Naive thymus-derived CD8-positive, alpha-beta T cell (primary cell): ENCODE measurements at regions not wholly inside any gene's neighbourhood (a gene's known extent, or its start where the extent isn't known, plus 50 kb on each side); places are given as distances from the start of the nearest gene placed in this dataset.

Experiments used
- ATAC-seq, 2 donors: fragments of 150-1000 bp; cut with Tn5 transposase in 1 of 2; sonication (Bioruptor Pico), chemical (Tn5 transposase) in 1 of 2; 1 replicate in 1 of 2; 2 replicates in 1 of 2; pipeline ENCODE4 v1.10.0; 2021; ENCODE audit warnings: mild to moderate bottlenecking in 2 of 2, moderate library complexity in 2 of 2
- POLR2A ChIA-PET: fragments of 350-600 bp; sonication (Branson Sonifier 250); formaldehyde crosslinking; loops from one replicate; lab custom pipeline; 2021; ENCODE audit warnings: antibody characterized with exemption; lab: Charles Lee
- DNase-seq, 10 donors: peaks; one replicate each; pipeline versions ENCODE4 v3.0.0 to v3.0.0-alpha.2; 2020 to 2022
- H3K27ac Mint-ChIP-seq, 10 donors: one replicate each; pipeline ENCODE4 v1.8.0; 2020 to 2022; ENCODE audit warnings: mild to moderate bottlenecking in 10 of 10, mixed read lengths in 10 of 10, moderate library complexity in 4 of 10, inconsistent platforms in 1 of 10
- H3K27me3 Mint-ChIP-seq, 5 donors: one replicate each; pipeline ENCODE4 v1.8.0; 2021 to 2022; ENCODE audit warnings: mixed read lengths in 5 of 5
- H3K36me3 Mint-ChIP-seq, 3 donors: one replicate each; pipeline ENCODE4 v1.8.0; 2020 to 2022; ENCODE audit warnings: mixed read lengths in 3 of 3, mild to moderate bottlenecking in 2 of 3, inconsistent platforms in 1 of 3
- H3K4me1 Mint-ChIP-seq, 4 donors: one replicate each; pipeline ENCODE4 v1.8.0; 2021 to 2022; ENCODE audit warnings: mixed read lengths in 4 of 4
- H3K4me3 Mint-ChIP-seq, 10 donors: one replicate each; pipeline ENCODE4 v1.8.0; 2020 to 2022; ENCODE audit warnings: mild to moderate bottlenecking in 10 of 10, mixed read lengths in 10 of 10, moderate library complexity in 6 of 10, inconsistent platforms in 1 of 10
- H3K9me3 Mint-ChIP-seq, 9 donors: one replicate each; pipeline ENCODE4 v1.8.0; 2020 to 2022; ENCODE audit warnings: mixed read lengths in 9 of 9, mild to moderate bottlenecking in 3 of 9, inconsistent platforms in 1 of 9, moderate library complexity in 1 of 9

DNA sequence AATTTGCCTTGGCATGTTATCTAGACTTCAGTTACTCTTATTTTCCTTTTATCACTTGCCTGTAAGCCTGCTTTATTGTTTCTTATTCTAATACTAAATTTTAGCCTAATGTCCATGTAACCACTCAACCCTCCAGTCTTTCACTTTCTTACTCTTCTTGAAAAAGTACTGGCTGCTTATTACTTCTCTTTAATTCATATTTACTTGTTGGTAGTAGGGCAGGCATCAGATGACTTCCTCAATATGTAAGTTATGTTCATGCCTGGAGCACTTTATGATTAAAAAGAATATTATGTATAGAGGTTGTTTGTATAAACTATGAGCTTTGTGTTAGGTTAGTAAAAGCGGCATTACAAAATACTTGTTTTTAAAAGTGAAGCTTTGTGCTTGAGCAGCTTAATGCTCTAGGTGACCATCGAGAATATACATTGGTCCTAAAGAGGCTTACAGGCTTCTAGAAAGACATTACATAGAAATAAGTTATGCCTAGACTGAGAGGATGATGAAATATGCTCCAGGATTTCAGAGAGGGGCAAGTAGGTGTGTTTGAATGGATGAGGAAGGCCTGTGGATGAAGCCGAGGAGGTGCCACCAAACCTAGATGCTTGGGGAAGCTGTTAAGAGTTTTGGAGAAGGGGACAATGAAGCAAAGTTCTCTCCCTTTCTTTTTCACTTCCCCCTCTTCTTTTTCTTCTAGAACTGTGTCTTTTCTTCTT lies 207.1 kb upstream of the HDAC9 start:
- POLR2A ChIA-PET = no interaction called here
- H3K9me3 Mint-ChIP-seq = no peaks in the 10 kb centered on the region
- peaks cover 0 to 44% (median 2%) of the 10 kb centered on the region in 4 donors for H3K4me1 Mint-ChIP-seq
- H3K27ac Mint-ChIP-seq = peak overlapping the region in 1 of 10 donors; percentile 27
- peaks cover 0 to 24% (median 8%) of the 10 kb centered on the region in 5 donors for H3K27me3 Mint-ChIP-seq
- H3K4me3 Mint-ChIP-seq = no peak overlapping the region
- no peak for DNase-seq
- no peaks in the 10 kb centered on the region for H3K36me3 Mint-ChIP-seq
- ATAC-seq = no peak

DNA sequence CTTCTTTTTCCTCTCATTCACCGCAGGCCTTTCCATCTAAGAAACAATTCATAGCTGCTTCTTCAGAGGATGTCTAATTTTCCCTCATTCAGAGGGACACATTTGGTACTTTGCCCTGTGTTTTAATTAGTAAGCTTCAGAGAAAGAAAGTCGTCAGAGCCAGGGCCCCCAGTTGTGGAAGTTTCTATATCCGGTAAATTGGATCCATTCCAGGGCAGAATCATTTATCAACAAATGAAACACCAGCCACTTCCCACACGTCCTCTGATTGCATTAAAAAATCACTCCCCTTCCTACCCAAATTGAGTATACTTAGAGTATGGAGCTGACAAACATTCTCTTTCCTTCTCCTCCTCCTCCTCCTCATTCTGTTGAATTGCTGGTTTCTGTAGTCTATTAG lies 205.8 kb upstream of the HDAC9 start:
- peaks cover 0 to under 1% (median 0%) of the 10 kb centered on the region in 9 donors for H3K9me3 Mint-ChIP-seq
- no peak for DNase-seq
- peak overlapping the region in 2 of 10 donors; percentile 75 to 83 for H3K4me3 Mint-ChIP-seq
- POLR2A ChIA-PET = no interaction called here
- H3K27ac Mint-ChIP-seq = peak overlapping the region in 1 of 10 donors; percentile 53
- ATAC-seq = no peak
- peaks cover 0 to 54% (median 2%) of the 10 kb centered on the region in 4 donors for H3K4me1 Mint-ChIP-seq
- peaks cover 0 to 38% (median 10%) of the 10 kb centered on the region in 5 donors for H3K27me3 Mint-ChIP-seq
- no peaks in the 10 kb centered on the region for H3K36me3 Mint-ChIP-seq

DNA sequence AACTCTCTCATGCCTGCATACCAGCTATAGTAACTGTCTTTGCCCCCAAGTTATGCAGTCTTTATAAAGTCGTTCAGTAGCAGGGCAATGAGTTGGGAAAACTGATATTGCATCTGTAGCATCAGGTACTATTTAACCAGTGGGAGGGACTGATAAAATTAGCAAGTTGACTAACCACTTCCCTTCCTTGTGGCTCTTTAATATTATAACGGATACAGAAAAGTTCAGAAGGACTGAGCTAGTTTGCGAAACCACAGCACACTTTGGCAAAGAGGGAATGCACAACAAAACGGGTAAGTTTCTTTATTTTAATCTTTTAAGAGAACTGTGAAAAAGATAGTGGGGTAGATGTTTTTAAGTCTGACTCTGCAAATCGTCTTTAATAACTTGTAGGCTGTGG lies 205.3 kb upstream of the HDAC9 start:
- POLR2A ChIA-PET = no interaction called here
- peaks cover 0 to 2% (median 0%) of the 10 kb centered on the region in 9 donors for H3K9me3 Mint-ChIP-seq
- DNase-seq (peak in 1 of 10 donors; percentile 6), ATAC-seq (no peak)
- H3K27me3 Mint-ChIP-seq = peaks cover 0 to 42% (median 10%) of the 10 kb centered on the region in 5 donors
- H3K27ac Mint-ChIP-seq = peak overlapping the region in 1 of 10 donors; percentile 53
- peak overlapping the region in 4 of 10 donors; percentile 18 to 83 (median 59) for H3K4me3 Mint-ChIP-seq
- H3K36me3 Mint-ChIP-seq = no peaks in the 10 kb centered on the region
- H3K4me1 Mint-ChIP-seq = peaks cover 0 to 58% (median 2%) of the 10 kb centered on the region in 4 donors

DNA sequence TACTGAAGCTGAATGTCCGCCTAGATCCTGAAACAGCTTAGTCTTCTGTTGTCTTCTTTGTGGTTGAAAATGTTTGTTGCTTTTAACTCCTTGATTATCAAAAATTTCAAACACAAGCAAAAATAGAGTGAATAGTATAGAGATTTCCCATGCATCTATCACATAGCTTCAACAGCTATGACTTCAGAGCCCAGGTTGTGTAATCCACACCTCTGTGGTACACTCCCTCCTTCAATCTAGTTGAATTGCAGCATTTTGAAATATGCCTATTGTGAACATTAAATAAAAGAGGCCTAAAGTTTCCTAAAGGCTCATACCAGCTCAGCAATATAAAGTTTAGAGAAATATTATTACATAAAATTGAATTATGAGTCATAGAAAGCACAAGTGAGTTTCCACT lies 204.7 kb upstream of the HDAC9 start:
- Mint-ChIP-seq H3K4me3 (peak overlapping the region in 3 of 10 donors; percentile 5 to 83 (median 75)), H3K36me3 (no peaks in the 10 kb centered on the region), H3K4me1 (peaks cover 0 to 64% (median 2%) of the 10 kb centered on the region in 4 donors), H3K27me3 (peaks cover 0 to 43% (median 10%) of the 10 kb centered on the region in 5 donors), H3K27ac (peak overlapping the region in 2 of 10 donors; percentile 53 to 58), H3K9me3 (peaks cover 0 to 2% (median 0%) of the 10 kb centered on the region in 9 donors)
- ATAC-seq (no peak), DNase-seq (no peak)
- POLR2A ChIA-PET = no interaction called here

DNA sequence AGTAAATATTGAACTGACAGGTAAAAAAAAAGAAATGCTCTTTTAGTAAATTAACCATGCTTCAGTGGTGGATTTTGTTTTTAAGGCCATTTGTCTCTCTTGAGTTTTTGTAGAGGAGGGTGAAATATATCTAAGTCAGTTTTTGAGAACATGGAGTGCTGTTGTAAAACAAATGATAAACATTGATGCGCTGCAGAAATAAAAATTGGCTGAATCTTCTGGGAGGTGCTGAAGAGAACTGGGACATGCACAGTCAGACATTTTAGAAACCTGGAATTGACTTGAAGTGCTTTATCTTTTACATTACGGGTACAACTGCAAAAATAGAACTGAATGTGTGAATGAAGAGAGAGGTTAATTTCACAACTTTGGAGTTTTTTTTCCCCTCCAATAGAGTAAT lies 203.0 kb upstream of the HDAC9 start:
- no peak for DNase-seq
- no peak for ATAC-seq
- Mint-ChIP-seq H3K4me3 (peak overlapping the region in 2 of 10 donors; percentile 26 to 69), H3K4me1 (peaks cover 0 to 73% (median 2%) of the 10 kb centered on the region in 4 donors), H3K9me3 (peaks cover 0 to 2% (median 0%) of the 10 kb centered on the region in 9 donors), H3K27me3 (peaks cover 0 to 43% (median 10%) of the 10 kb centered on the region in 5 donors), H3K36me3 (no peaks in the 10 kb centered on the region), H3K27ac (peak overlapping the region in 1 of 10 donors; percentile 69)
- POLR2A ChIA-PET = no interaction called here

DNA sequence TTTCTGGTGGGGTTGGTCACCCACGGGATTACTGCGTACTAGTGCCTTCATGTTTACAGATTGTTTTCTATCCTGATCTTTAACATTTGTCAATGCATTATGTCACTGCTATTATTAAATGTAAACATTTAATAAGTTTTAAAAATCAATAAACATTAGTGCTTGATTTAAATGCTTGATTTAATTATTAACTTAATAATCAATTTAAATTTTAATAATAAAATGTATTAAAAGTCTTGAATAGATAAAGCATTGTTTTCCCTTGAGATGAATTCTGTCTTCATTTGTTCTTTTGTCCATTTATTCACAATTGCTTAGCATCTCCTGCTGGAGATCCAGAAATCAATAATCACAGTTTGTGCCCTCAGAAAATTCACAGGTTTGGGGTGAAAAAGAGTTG lies 201.8 kb upstream of the HDAC9 start:
- Mint-ChIP-seq H3K27ac (peak overlapping the region in 1 of 10 donors; percentile 69), H3K4me3 (no peak overlapping the region), H3K9me3 (peaks cover 0 to 2% (median 0%) of the 10 kb centered on the region in 9 donors), H3K4me1 (peaks cover 0 to 70% (median 2%) of the 10 kb centered on the region in 4 donors), H3K36me3 (no peaks in the 10 kb centered on the region), H3K27me3 (peaks cover 0 to 43% (median 10%) of the 10 kb centered on the region in 5 donors)
- ATAC-seq (no peak), DNase-seq (no peak)
- POLR2A ChIA-PET = no interaction called here

DNA sequence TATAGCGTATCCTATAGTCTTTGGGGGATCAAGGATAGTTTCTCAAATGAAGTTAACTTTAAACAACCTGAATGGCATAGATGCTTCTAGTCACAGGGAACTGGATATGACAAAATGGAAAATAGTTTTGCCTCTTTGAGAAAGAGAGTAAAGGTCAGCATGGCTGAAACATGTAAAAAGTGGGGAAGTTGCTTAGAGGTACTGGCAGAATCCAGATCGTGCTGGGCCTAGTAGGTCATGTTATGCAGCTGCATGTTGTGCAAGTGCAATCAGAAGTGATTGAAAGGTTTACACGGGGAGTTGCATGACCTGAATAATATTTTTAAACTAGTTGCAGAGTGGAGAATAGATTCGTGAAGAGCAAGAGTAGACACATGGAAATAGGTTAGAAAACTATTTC lies 201.1 kb upstream of the HDAC9 start:
- peak overlapping the region in 1 of 10 donors; percentile 23 for H3K27ac Mint-ChIP-seq
- H3K4me1 Mint-ChIP-seq = peaks cover 0 to 66% (median 2%) of the 10 kb centered on the region in 4 donors
- H3K36me3 Mint-ChIP-seq = no peaks in the 10 kb centered on the region
- ATAC-seq (no peak), DNase-seq (no peak)
- peak overlapping the region in 1 of 10 donors; percentile 2 for H3K4me3 Mint-ChIP-seq
- H3K9me3 Mint-ChIP-seq = peaks cover 0 to 2% (median 0%) of the 10 kb centered on the region in 9 donors
- peaks cover 0 to 42% (median 10%) of the 10 kb centered on the region in 5 donors for H3K27me3 Mint-ChIP-seq
- POLR2A ChIA-PET = no interaction called here

DNA sequence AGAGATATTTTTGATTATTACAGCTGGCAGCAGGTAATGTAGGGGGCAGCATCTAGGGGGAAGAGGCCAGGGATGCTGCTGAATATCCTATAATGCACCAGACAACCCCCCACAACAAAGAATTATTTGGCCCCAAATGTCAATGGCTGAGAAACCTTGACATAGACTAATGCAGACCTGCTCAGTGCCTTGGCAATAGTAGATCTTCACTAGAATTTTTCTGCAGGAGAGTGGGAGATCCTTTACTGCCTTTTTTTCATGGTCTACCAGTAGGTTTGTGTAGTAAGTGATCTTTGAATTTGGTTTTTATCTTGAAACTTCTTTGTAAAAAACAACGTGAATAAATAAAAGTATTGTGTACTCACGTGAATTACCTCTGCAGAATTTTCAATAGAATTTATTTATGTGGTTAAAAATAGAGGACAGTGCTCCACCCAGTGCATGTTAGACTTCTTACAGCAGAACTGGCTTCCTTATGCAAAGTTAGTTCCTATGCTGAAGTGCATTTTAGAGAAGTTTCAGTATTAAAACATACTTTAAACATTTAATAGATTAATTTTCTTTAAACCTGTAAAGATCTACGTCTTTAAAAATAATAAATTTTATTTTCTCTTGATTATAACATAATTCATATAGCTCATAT lies 199.6 kb upstream of the HDAC9 start:
- DNase-seq (no peak), ATAC-seq (no peak)
- H3K4me1 Mint-ChIP-seq = peaks cover 0 to 51% (median 0%) of the 10 kb centered on the region in 4 donors
- no peak overlapping the region for H3K27ac Mint-ChIP-seq
- POLR2A ChIA-PET = no interaction called here
- peak overlapping the region in 1 of 10 donors; percentile 43 for H3K4me3 Mint-ChIP-seq
- peaks cover 0 to 2% (median 0%) of the 10 kb centered on the region in 9 donors for H3K9me3 Mint-ChIP-seq
- peaks cover 0 to 28% (median 8%) of the 10 kb centered on the region in 5 donors for H3K27me3 Mint-ChIP-seq
- H3K36me3 Mint-ChIP-seq = no peaks in the 10 kb centered on the region

DNA sequence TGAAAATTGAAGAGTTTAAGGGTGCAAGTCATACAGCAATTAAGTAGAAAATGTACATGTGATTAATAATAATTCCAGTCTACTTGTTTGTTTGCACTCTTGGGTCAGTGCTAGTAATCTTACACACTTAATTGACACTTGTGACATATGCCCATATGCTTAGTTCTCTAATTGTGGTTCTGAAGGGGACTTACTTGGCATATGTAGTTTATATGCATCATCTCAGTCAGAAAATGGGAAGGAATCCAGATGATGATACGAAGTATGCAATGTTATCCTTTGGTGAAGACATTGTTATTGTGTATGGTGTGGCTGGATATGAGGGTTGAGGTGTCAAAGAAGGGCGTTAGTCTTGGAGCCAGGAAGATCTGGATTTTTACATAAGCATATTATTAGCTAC lies 193.5 kb upstream of the HDAC9 start:
- H3K36me3 Mint-ChIP-seq = no peaks in the 10 kb centered on the region
- H3K9me3 Mint-ChIP-seq = no peaks in the 10 kb centered on the region
- DNase-seq (no peak), ATAC-seq (no peak)
- POLR2A ChIA-PET = no interaction called here
- no peak overlapping the region for H3K27ac Mint-ChIP-seq
- no peak overlapping the region for H3K4me3 Mint-ChIP-seq
- no peaks in the 10 kb centered on the region for H3K27me3 Mint-ChIP-seq
- peaks cover 0 to 10% (median 0%) of the 10 kb centered on the region in 4 donors for H3K4me1 Mint-ChIP-seq

DNA sequence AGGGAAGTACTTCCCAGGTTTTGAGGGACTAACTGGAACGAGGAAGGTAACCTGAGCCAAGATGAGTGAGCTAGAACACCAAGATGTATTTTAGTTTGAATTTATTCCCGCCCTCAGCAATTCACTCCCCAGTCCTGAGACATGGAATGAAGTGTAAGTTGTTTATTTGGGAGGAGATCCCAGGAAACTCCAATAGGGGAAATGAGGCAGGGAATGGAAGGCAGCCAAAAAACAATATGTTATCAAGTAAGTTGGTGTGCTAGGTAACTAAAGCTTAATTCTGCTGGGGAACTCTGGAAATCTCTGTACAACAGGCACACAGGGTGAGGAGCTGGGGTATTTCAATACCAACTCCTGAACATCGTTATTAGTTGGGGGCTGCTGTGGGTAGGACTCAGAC lies 189.7 kb upstream of the HDAC9 start:
- peaks cover 0 to 13% (median 0%) of the 10 kb centered on the region in 4 donors for H3K4me1 Mint-ChIP-seq
- H3K9me3 Mint-ChIP-seq = no peaks in the 10 kb centered on the region
- DNase-seq = no peak
- no peaks in the 10 kb centered on the region for H3K27me3 Mint-ChIP-seq
- no peak overlapping the region for H3K27ac Mint-ChIP-seq
- H3K36me3 Mint-ChIP-seq = no peaks in the 10 kb centered on the region
- POLR2A ChIA-PET = no interaction called here
- no peak overlapping the region for H3K4me3 Mint-ChIP-seq
- ATAC-seq = no peak

DNA sequence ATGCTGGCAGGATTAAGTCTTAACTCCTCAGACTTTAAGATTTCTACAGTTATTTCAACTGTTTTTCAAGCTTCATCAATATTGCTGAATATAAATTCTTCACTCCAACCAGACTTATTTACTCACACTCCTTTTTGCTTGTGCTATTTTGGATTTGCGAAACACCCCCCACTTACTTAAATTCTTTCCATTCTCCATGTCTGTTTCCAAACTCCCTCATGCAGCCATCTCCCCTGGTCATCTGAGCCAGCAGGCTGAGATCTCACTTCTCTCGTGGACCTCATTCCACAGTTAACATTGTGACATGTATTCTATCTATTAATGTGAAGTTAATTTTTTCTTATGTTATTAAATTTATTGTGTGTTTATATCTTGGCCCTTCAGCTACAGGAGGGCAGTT lies 188.9 kb upstream of the HDAC9 start:
- ATAC-seq (no peak), DNase-seq (no peak)
- H3K36me3 Mint-ChIP-seq = no peaks in the 10 kb centered on the region
- H3K27me3 Mint-ChIP-seq = no peaks in the 10 kb centered on the region
- no peak overlapping the region for H3K27ac Mint-ChIP-seq
- H3K4me3 Mint-ChIP-seq = no peak overlapping the region
- H3K9me3 Mint-ChIP-seq = no peaks in the 10 kb centered on the region
- POLR2A ChIA-PET = no interaction called here
- H3K4me1 Mint-ChIP-seq = peaks cover 0 to 15% (median 0%) of the 10 kb centered on the region in 4 donors

DNA sequence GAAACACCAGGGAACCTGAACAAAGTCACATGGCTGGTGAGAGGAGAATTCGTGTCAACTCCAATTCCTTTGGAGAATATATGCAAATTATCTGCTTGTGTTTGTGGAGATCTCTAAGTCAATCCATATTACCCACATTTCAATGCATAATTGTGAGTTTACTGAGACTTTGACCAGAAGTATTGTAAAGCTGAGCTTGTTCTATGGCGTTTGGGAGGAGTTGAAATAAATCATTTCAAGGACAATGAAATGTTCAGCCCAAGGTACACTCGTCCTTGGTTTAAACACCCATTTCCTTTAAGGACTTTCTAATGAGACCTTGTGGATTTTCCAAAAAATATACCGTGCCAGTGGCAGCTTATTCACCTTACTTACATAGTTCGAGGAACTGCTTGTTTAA lies 186.6 kb upstream of the HDAC9 start:
- Mint-ChIP-seq H3K9me3 (no peaks in the 10 kb centered on the region), H3K27me3 (no peaks in the 10 kb centered on the region), H3K4me3 (no peak overlapping the region), H3K27ac (no peak overlapping the region), H3K4me1 (peaks cover 0 to 25% (median under 1%) of the 10 kb centered on the region in 4 donors), H3K36me3 (no peaks in the 10 kb centered on the region)
- POLR2A ChIA-PET = no interaction called here
- no peak for ATAC-seq
- DNase-seq = no peak

DNA sequence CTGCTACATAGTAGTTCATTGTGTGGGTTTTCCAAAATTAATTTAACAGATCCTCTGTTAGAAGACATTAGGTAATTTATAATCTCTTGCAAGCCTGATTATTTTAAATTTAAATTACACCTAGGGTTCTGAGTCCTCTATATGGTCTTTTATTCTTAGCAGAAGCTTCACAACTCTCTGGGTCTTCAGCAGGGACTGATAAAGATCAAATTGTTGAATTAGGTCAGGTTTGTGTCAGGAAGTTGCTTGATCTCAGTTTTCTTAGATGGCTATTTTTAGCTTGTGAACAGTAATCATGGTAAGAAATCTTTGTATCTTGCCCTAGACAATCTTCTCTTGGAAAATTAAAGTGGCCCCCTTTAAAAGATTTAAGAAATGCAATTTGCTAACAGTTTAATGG lies 183.1 kb upstream of the HDAC9 start:
- DNase-seq (no peak), ATAC-seq (no peak)
- Mint-ChIP-seq H3K4me1 (peaks cover 0 to 36% (median under 1%) of the 10 kb centered on the region in 4 donors), H3K27me3 (no peaks in the 10 kb centered on the region), H3K27ac (no peak overlapping the region), H3K4me3 (no peak overlapping the region), H3K36me3 (no peaks in the 10 kb centered on the region), H3K9me3 (no peaks in the 10 kb centered on the region)
- POLR2A ChIA-PET = no interaction called here
